OCI-LY1 (cell line): ENCODE measurements at regions not wholly inside any gene's neighbourhood (a gene's known extent, or its start where the extent isn't known, plus 50 kb on each side); places are given as distances from the start of the nearest gene placed in this dataset.

Experiments used
- H2AFZ ChIP-seq: fragments of 200-600 bp; sonication (generic), shearing (Covaris generic); 2 replicates; pipeline ENCODE4 v1.6.0; 2014; ENCODE audit warnings: antibody characterized with exemption, mild to moderate bottlenecking, low read length
- H3F3A ChIP-seq: fragments of 200-600 bp; sonication (generic), shearing (Covaris generic); 2 replicates; pipeline ENCODE4 v1.6.0; 2014; ENCODE audit warnings: mild to moderate bottlenecking, antibody characterized with exemption, low read length, moderate library complexity; ENCODE audit not compliant: insufficient read depth
- H3K27ac ChIP-seq: fragments of 200-600 bp; sonication (generic); 2 replicates; pipeline ENCODE4 v1.5.1; 2014; ENCODE audit warnings: low read length, mixed run types, mild to moderate bottlenecking, low read depth; ENCODE audit not compliant: poor library complexity, severe bottlenecking
- H3K27me3 ChIP-seq: fragments of 200-600 bp; sonication (generic); 2 replicates; pipeline ENCODE4 v1.6.0; 2014; ENCODE audit warnings: antibody characterized with exemption, mild to moderate bottlenecking, low read length, moderate library complexity; ENCODE audit not compliant: insufficient read depth
- H3K36me3 ChIP-seq: fragments of 200-600 bp; sonication (generic); 2 replicates; pipeline ENCODE4 v1.6.1; 2014; ENCODE audit warnings: mild to moderate bottlenecking, antibody characterized with exemption, low read length, moderate library complexity, mixed read lengths; ENCODE audit not compliant: insufficient read depth
- H3K4me1 ChIP-seq: fragments of 200-600 bp; sonication (generic); 2 replicates; pipeline ENCODE4 v1.5.1; 2014; ENCODE audit warnings: mild to moderate bottlenecking, low read length, moderate library complexity; ENCODE audit not compliant: insufficient read depth, severe bottlenecking
- H3K4me2 ChIP-seq: fragments of 200-600 bp; sonication (generic), shearing (Covaris generic); 2 replicates; pipeline ENCODE4 v1.6.1; 2014; ENCODE audit warnings: low read length
- H3K4me3 ChIP-seq: fragments of 200-600 bp; sonication (generic); 2 replicates; pipeline ENCODE4 v1.5.1; 2014; ENCODE audit warnings: low read length, low read depth, mild to moderate bottlenecking, mixed read lengths; ENCODE audit not compliant: poor library complexity, severe bottlenecking
- H3K79me2 ChIP-seq: fragments of 200-600 bp; shearing (Covaris generic); 2 replicates; pipeline ENCODE4 v1.6.1; 2016; ENCODE audit warnings: mixed run types, low read length, mixed read lengths; ENCODE audit not compliant: insufficient read depth
- H3K9ac ChIP-seq: fragments of 200-600 bp; sonication (generic), shearing (Covaris generic); 2 replicates; pipeline ENCODE4 v1.6.1; 2014; ENCODE audit warnings: mild to moderate bottlenecking, low read length, mixed read lengths
- H3K9me2 ChIP-seq: fragments of 200-600 bp; sonication (generic), shearing (Covaris generic); 2 replicates; pipeline ENCODE4 v1.6.1; 2014; ENCODE audit warnings: low read depth, mild to moderate bottlenecking, low read length, mixed read lengths
- H3K9me3 ChIP-seq: fragments of 200-600 bp; shearing (Covaris generic); 2 replicates; pipeline ENCODE4 v1.6.1; 2014; ENCODE audit warnings: low read length, mixed read lengths
- H4K20me1 ChIP-seq: fragments of 200-600 bp; sonication (generic), shearing (Covaris generic); 2 replicates; pipeline ENCODE4 v1.6.0; 2016; ENCODE audit warnings: mild to moderate bottlenecking, low read length; ENCODE audit not compliant: insufficient read depth
- EZH2 ChIP-seq: fragments of 200-600 bp; sonication (generic), shearing (Covaris generic); IDR thresholded peaks from 2 replicates; pipeline ENCODE4 v1.8.0; 2017; ENCODE audit warnings: borderline replicate concordance, mixed run types, mild to moderate bottlenecking, antibody characterized with exemption, low read length, moderate library complexity, mixed read lengths
- TF ChIP-seq, protein P1 (sequence below): fragments of 200-600 bp; sonication (generic), shearing (Covaris generic); IDR thresholded peaks from 2 replicates; pipeline ENCODE4 v1.5.1; 2017; ENCODE audit warnings: mild to moderate bottlenecking, antibody characterized with exemption, low read length, moderate library complexity, mixed read lengths

DNA sequence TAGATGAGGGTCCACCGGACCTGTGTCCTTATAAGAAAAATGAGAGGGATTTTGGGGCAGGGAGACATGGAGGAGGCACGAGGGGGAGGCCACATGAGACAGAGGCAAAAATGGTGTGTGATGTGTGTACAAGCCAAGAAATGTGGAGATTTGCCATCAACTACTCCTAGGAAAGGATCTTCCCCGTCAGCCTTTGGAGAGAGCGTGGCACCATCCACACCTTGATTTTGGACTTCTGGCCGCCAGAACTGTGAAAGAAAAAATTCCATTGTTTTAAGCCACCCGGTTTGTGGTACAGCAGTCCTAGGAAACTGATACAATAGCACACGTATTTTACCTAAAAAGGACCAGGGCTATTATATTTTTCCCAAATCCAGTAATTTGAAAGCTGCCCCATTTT lies 829.0 kb upstream of the SALL3 start:
- no peak overlapping the region for H3K27ac ChIP-seq
- H3K79me2 ChIP-seq, result no peaks in the 10 kb centered on the region
- H3F3A ChIP-seq, result no peaks in the 10 kb centered on the region
- no peak overlapping the region for H3K4me2 ChIP-seq
- H3K36me3 ChIP-seq, result no peaks in the 10 kb centered on the region
- no peak overlapping the region for H3K4me3 ChIP-seq
- no peak overlapping the region for H2AFZ ChIP-seq
- H3K4me1 ChIP-seq, result no peaks in the 10 kb centered on the region
- no peaks in the 10 kb centered on the region for H3K9me3 ChIP-seq
- no peaks in the 10 kb centered on the region for H3K27me3 ChIP-seq
- no peaks in the 10 kb centered on the region for H3K9me2 ChIP-seq
- H3K9ac ChIP-seq, result no peak overlapping the region
- no peak for TF ChIP-seq EZH2
- TF ChIP-seq, protein P1, sequence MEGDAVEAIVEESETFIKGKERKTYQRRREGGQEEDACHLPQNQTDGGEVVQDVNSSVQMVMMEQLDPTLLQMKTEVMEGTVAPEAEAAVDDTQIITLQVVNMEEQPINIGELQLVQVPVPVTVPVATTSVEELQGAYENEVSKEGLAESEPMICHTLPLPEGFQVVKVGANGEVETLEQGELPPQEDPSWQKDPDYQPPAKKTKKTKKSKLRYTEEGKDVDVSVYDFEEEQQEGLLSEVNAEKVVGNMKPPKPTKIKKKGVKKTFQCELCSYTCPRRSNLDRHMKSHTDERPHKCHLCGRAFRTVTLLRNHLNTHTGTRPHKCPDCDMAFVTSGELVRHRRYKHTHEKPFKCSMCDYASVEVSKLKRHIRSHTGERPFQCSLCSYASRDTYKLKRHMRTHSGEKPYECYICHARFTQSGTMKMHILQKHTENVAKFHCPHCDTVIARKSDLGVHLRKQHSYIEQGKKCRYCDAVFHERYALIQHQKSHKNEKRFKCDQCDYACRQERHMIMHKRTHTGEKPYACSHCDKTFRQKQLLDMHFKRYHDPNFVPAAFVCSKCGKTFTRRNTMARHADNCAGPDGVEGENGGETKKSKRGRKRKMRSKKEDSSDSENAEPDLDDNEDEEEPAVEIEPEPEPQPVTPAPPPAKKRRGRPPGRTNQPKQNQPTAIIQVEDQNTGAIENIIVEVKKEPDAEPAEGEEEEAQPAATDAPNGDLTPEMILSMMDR, result no peak
- no peaks in the 10 kb centered on the region for H4K20me1 ChIP-seq

DNA sequence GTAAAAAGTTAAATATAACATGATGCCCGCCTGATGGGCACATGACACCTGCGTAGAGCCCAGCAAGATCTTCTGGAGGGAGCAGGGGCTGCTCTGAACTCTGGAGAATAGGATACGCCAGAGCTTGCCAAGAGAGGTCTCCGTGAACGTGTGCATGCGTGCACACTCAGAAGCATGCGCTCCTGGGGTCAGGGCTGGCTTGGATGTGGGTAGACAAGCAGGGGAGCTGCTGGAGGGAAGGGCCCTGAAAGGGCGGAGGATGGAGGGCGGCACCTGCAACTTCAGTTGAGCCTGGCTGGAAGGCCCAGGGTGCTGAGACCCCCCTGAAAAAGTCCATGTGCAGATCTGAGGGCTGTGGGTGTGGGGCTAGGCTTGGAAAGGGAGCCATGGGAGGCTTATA lies 828.4 kb upstream of the SALL3 start:
- no peaks in the 10 kb centered on the region for H3K36me3 ChIP-seq
- no peaks in the 10 kb centered on the region for H3K27me3 ChIP-seq
- H3K4me2 ChIP-seq, result no peak overlapping the region
- H3K79me2 ChIP-seq, result no peaks in the 10 kb centered on the region
- no peaks in the 10 kb centered on the region for H3F3A ChIP-seq
- no peak overlapping the region for H3K27ac ChIP-seq
- no peaks in the 10 kb centered on the region for H4K20me1 ChIP-seq
- H3K4me3 ChIP-seq, result no peak overlapping the region
- H2AFZ ChIP-seq, result no peak overlapping the region
- TF ChIP-seq, protein P1, result no peak
- no peak for TF ChIP-seq EZH2
- H3K9me3 ChIP-seq, result no peaks in the 10 kb centered on the region
- H3K9ac ChIP-seq, result no peak overlapping the region
- no peaks in the 10 kb centered on the region for H3K4me1 ChIP-seq
- H3K9me2 ChIP-seq, result no peaks in the 10 kb centered on the region

DNA sequence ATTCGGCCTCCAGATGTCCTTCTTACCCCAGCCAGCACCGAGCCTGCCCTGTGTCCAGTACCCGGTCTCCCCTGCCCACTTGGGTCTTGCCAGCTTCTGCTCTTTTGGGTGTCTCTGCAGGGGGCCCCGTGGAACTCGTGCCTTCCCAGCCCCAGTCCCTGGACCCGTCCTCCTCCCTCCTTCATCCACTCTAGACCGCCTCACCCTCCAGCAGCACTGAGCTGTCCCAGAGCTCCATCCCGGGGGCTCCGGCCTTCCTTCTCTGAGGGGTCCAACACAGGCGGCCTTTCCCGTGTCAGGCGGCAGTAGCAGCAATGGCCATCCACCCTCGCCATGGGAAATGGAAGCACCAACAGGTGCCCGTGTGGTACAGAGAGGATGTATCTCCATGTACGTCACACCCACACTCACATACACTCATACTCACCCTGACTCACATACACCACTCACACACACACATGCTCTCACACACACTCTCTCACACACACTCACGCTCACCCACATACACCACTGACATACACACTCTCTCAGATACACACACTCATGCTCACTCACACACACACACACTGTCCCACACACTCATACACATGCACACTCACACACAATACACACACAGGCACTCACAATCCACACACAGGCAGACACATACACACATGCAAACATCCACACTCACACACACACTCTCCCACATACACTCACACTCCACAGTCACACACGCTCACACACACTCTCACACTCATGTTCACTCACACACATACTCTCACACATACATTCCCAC lies 827.5 kb upstream of the SALL3 start:
- Histone ChIP-seq H3K4me3 (no peak overlapping the region), H3K9me3 (no peaks in the 10 kb centered on the region), H3K36me3 (no peaks in the 10 kb centered on the region), H3K27me3 (no peaks in the 10 kb centered on the region), H3K4me2 (no peak overlapping the region), H3K79me2 (no peaks in the 10 kb centered on the region), H3K9me2 (no peaks in the 10 kb centered on the region), H3F3A (no peaks in the 10 kb centered on the region), H4K20me1 (no peaks in the 10 kb centered on the region), H3K4me1 (no peaks in the 10 kb centered on the region), H3K27ac (no peak overlapping the region), H2AFZ (no peak overlapping the region), H3K9ac (no peak overlapping the region)
- TF ChIP-seq, protein P1, result no peak
- TF ChIP-seq EZH2, result no peak
